ENCODE measurements at regions not wholly inside any gene's neighbourhood (a gene's known extent, or its start where the extent isn't known, plus 50 kb on each side); places are given as distances from the start of the nearest gene placed in this dataset.

GRCh38 chr2:105593221-105593967 is 151.3 kb upstream of the NCK2 start:
- no peak for DNase-seq (ENCODE audit: low read depth)

- DNase-seq (ENCODE audit: low read depth) = peak; percentile 63
Observed at GRCh38 chr2:105592288-105592687, 152.4 kb upstream of the NCK2 start.

- peak; percentile 37 for DNase-seq (ENCODE audit: low read depth)
Observed at GRCh38 chr2:105590780-105591660, 153.7 kb upstream of the NCK2 start.

GRCh38 chr2:105588581-105588980 is 156.1 kb upstream of the NCK2 start:
- DNase-seq (ENCODE audit: low read depth) = no peak

GRCh38 chr2:105587637-105588036 is 157.1 kb upstream of the NCK2 start:
- DNase-seq (ENCODE audit: low read depth) = no peak

GRCh38 chr2:105584435-105585010 is 160.2 kb upstream of the NCK2 start:
- DNase-seq (ENCODE audit: low read depth) = no peak

- DNase-seq (ENCODE audit: low read depth) = no peak
Observed at GRCh38 chr2:105582952-105583660, 161.6 kb upstream of the NCK2 start.

GRCh38 chr2:105581555-105581944 is 163.2 kb upstream of the NCK2 start:
- no peak for DNase-seq (ENCODE audit: low read depth)

- no peak for DNase-seq (ENCODE audit: low read depth)
Observed at GRCh38 chr2:105580870-105581554, 163.7 kb upstream of the NCK2 start.

GRCh38 chr2:105580216-105580615 is 164.5 kb upstream of the NCK2 start:
- DNase-seq (ENCODE audit: low read depth) = no peak

- DNase-seq (ENCODE audit: low read depth) = no peak
Observed at GRCh38 chr2:105578166-105578565, 166.5 kb upstream of the NCK2 start.

- DNase-seq (ENCODE audit: low read depth) = no peak
Observed at GRCh38 chr2:105577762-105578161, 166.9 kb upstream of the NCK2 start.

GRCh38 chr2:105576440-105577241 is 168.1 kb upstream of the NCK2 start:
- DNase-seq (ENCODE audit: low read depth) = peak; percentile 74

GRCh38 chr2:105576050-105576439 is 168.7 kb upstream of the NCK2 start:
- DNase-seq (ENCODE audit: low read depth) = no peak

GRCh38 chr2:105575499-105576025 is 169.2 kb upstream of the NCK2 start:
- DNase-seq (ENCODE audit: low read depth) = no peak

- no peak for DNase-seq (ENCODE audit: low read depth)
Observed at GRCh38 chr2:105574796-105575344, 169.8 kb upstream of the NCK2 start.

- no peak for DNase-seq (ENCODE audit: low read depth)
Observed at GRCh38 chr2:105573910-105574655, 170.6 kb upstream of the NCK2 start.

- DNase-seq (ENCODE audit: low read depth) = no peak
Observed at GRCh38 chr2:105573490-105573889, 171.2 kb upstream of the NCK2 start.

GRCh38 chr2:105571445-105571987 is 172.7 kb upstream of the FHL2 start:
- DNase-seq (ENCODE audit: low read depth) = no peak
